ENCODE measurements at regions not wholly inside any gene's neighbourhood (a gene's known extent, or its start where the extent isn't known, plus 50 kb on each side); places are given as distances from the start of the nearest gene placed in this dataset.

GRCh38 chr14:97539884-97540283 lies 742.7 kb downstream of the VRK1 start:
- no peak for TF ChIP-seq EZH2phosphoT487 (IDR thresholded peaks at IDR 0.05; ENCODE audit: insufficient read depth, low read depth)
- TF ChIP-seq EZH2 (IDR thresholded peaks at IDR 0.05; ENCODE audit: insufficient read depth, poor library complexity, severe bottlenecking) = no peak

Measured in GM23248 (cell line).